Gastrocnemius medialis (tissue), 4 donors: ENCODE measurements at regions not wholly inside any gene's neighbourhood (a gene's known extent, or its start where the extent isn't known, plus 50 kb on each side); places are given as distances from the start of the nearest gene placed in this dataset.
"Not testable (repeated sequence)": the region's sequence is repeated elsewhere in the genome, so short reads cannot be mapped to it uniquely, and the experiment has no call there.

ENCODE experiments used
- POLR2A ChIP-seq, 2 donors: fragments of 450-650 bp; IDR thresholded peaks; one replicate each; pipeline ENCODE4 v1.6.1; 2017; ENCODE audit warnings: antibody characterized with exemption in 2 of 2, mild to moderate bottlenecking in 2 of 2, moderate library complexity in 2 of 2
- TF ChIP-seq, protein P1 (sequence below), 5 experiments: fragments of 450-650 bp in 3 of 5; fragments of 200-600 bp in 2 of 5; sonication (generic) in 2 of 5; IDR thresholded peaks in 4 of 5; conservative IDR thresholded peaks in 1 of 5; 1 replicate in 4 of 5; 2 replicates in 1 of 5; pipeline ENCODE4 v1.5.1; 2016 to 2019; ENCODE audit warnings: antibody characterized with exemption in 5 of 5, mild to moderate bottlenecking in 3 of 5, moderate library complexity in 3 of 5

DNA sequence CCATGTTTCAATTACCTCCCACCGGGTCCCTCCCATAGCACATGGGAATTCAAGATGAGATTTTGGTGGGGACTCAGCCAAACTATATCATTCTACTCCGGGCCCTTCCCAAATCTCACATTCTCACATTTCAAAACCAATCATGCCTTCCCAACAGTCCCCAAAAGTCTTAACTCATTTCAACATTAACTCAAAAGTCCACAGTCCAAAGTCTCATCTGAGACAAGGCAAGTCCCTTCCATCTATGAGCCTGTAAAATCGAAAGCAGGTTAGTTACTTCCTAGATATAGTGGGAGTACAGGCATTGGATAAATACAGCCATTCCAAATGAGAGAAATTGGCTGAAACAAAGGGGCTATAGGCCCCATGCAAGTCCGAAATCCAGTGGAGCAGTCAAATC, 188.1 kb downstream of the SQOR start:
- TF ChIP-seq, protein P1, sequence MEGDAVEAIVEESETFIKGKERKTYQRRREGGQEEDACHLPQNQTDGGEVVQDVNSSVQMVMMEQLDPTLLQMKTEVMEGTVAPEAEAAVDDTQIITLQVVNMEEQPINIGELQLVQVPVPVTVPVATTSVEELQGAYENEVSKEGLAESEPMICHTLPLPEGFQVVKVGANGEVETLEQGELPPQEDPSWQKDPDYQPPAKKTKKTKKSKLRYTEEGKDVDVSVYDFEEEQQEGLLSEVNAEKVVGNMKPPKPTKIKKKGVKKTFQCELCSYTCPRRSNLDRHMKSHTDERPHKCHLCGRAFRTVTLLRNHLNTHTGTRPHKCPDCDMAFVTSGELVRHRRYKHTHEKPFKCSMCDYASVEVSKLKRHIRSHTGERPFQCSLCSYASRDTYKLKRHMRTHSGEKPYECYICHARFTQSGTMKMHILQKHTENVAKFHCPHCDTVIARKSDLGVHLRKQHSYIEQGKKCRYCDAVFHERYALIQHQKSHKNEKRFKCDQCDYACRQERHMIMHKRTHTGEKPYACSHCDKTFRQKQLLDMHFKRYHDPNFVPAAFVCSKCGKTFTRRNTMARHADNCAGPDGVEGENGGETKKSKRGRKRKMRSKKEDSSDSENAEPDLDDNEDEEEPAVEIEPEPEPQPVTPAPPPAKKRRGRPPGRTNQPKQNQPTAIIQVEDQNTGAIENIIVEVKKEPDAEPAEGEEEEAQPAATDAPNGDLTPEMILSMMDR (IDR thresholded peaks at IDR 0.05 in 4 of 5, conservative IDR thresholded peaks at IDR 0.05 in 1 of 5): not testable (repeated sequence)
- TF ChIP-seq POLR2A (IDR thresholded peaks at IDR 0.05): not testable (repeated sequence)
